ENCODE measurements at regions not wholly inside any gene's neighbourhood (a gene's known extent, or its start where the extent isn't known, plus 50 kb on each side); places are given as distances from the start of the nearest gene placed in this dataset.
"Not testable (repeated sequence)": the region's sequence is repeated elsewhere in the genome, so short reads cannot be mapped to it uniquely, and the experiment has no call there.

DNA sequence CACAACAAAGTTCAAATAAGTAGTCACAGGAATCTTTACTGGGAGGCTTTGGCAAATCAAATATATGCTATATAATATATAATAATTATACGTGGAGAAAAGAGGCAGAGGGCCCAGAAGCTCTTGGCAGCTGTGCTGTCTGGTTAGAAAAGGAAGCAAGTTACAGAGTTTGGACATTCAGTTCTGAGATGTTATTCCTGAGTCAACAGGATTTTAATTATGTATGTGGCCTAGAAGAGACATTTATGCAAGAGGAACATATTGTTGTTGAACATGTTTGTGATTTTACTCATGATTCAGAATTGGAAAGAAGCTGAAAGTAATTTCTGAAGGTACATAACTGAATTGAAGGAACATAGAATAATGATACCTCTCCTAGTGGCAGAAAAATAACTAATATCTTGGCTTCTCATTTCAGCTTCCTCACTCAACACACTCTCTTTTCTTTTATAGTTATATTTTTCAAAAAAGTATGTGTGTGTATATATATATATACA, 79.7 kb upstream of the GPR89A start:
- H3K9ac ChIP-seq (ENCODE audit: insufficient read depth in 1 of 2, low read length in 2 of 2); H3K4me1 ChIP-seq (ENCODE audit: control insufficient read depth in 5 of 5, insufficient read depth in 5 of 5, low read length in 5 of 5); H3K36me3 ChIP-seq (ENCODE audit: control insufficient read depth in 4 of 4, insufficient read depth in 4 of 4, low read length in 4 of 4); H3K9me3 ChIP-seq (ENCODE audit: control insufficient read depth in 4 of 4, insufficient read depth in 3 of 4, low read length in 3 of 4); H3K27ac ChIP-seq (ENCODE audit: low read depth in 1 of 2, low read length in 1 of 2); H3K27me3 ChIP-seq (ENCODE audit: control insufficient read depth in 3 of 3, insufficient read depth in 3 of 3, low read length in 2 of 3); DNase-seq; H3K4me3 ChIP-seq; ATAC-seq (ENCODE audit: insufficient read depth, low FRiP score): not testable (repeated sequence)
- 57 to 77% methylated on average over 1 of the region's 1 CpG for WGBS, 2 donors

DNA sequence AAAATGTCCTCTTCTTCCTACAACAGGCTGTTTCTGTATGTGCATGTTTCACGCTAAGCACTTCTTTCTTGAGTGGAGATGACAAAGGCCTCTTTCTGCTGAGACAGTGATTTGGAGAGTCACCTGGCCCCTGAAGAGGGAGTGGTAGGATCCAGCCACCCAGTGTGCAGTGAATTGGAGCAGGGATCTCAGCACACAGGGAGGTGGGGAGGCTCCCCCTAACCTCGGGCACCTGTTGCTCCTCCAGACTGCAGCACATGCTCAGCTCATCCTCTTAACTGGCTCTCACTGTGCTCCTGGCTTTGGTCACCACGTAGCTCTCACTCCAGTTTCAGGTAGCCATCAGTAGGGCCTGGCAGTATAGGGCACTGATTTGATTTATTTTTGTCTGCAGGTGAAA, 87.6 kb upstream of the GPR89A start:
- not testable (repeated sequence) for H3K9me3 ChIP-seq (ENCODE audit: control insufficient read depth in 4 of 4, insufficient read depth in 3 of 4, low read length in 3 of 4); H3K27me3 ChIP-seq (ENCODE audit: control insufficient read depth in 3 of 3, insufficient read depth in 3 of 3, low read length in 2 of 3); H3K4me3 ChIP-seq; H3K36me3 ChIP-seq (ENCODE audit: control insufficient read depth in 4 of 4, insufficient read depth in 4 of 4, low read length in 4 of 4); H3K4me1 ChIP-seq (ENCODE audit: control insufficient read depth in 5 of 5, insufficient read depth in 5 of 5, low read length in 5 of 5); ATAC-seq (ENCODE audit: insufficient read depth, low FRiP score); H3K9ac ChIP-seq (ENCODE audit: insufficient read depth in 1 of 2, low read length in 2 of 2); DNase-seq; H3K27ac ChIP-seq (ENCODE audit: low read depth in 1 of 2, low read length in 1 of 2)
- WGBS, 2 donors, result 65 to 90% methylated on average over 3 of the region's 3 CpGs

DNA sequence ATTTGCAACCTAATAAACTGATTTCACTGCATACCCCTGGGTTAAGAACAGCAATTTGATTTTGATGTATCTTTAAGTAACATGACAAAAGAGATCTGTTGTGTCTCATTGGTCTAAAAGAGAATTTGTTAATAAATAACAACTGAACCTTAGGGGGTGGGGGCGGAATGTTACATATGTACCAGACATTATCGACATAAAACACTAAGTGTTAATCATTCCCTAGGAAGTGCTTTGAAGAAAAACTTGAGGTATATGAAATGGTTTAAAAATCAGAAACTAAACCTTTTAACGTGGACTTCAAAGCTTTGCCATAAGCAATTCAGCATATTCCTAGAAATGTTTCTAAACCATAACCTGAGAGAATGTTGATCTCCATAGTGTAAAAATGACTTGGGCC, 88.5 kb upstream of the GPR89A start:
- WGBS, 2 donors, result 76 to 83% methylated on average over 3 of the region's 3 CpGs
- H3K9ac ChIP-seq (ENCODE audit: insufficient read depth in 1 of 2, low read length in 2 of 2); H3K27ac ChIP-seq (ENCODE audit: low read depth in 1 of 2, low read length in 1 of 2); H3K4me3 ChIP-seq; H3K36me3 ChIP-seq (ENCODE audit: control insufficient read depth in 4 of 4, insufficient read depth in 4 of 4, low read length in 4 of 4); H3K9me3 ChIP-seq (ENCODE audit: control insufficient read depth in 4 of 4, insufficient read depth in 3 of 4, low read length in 3 of 4); ATAC-seq (ENCODE audit: insufficient read depth, low FRiP score); H3K27me3 ChIP-seq (ENCODE audit: control insufficient read depth in 3 of 3, insufficient read depth in 3 of 3, low read length in 2 of 3); H3K4me1 ChIP-seq (ENCODE audit: control insufficient read depth in 5 of 5, insufficient read depth in 5 of 5, low read length in 5 of 5): not testable (repeated sequence)
- peak in 2 of 3 donors; percentile 11 to 29 for DNase-seq

DNA sequence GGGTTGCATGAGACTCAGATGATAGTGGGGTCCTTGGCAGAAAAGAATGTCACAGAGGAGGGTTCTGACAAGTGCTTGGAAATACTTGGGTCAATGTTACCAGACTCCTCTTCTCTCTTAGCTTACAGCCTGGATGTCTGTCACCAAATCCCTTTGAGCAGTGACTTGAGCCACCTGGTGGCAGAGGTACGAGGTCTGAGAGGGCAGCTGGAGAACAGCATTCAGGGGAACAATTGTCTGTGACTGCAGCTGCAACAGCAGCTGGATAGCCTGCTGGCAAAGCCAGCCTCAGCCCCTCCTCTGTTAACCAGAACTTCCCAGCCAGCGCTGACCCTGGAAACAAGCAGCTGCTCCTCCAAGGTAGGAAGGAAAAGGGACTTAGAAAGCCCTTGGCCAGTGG, 87.6 kb upstream of the NBPF20 start:
- not testable (repeated sequence) for H3K27ac ChIP-seq (ENCODE audit: low read depth in 1 of 2, low read length in 1 of 2); H3K4me1 ChIP-seq (ENCODE audit: control insufficient read depth in 5 of 5, insufficient read depth in 5 of 5, low read length in 5 of 5); H3K27me3 ChIP-seq (ENCODE audit: control insufficient read depth in 3 of 3, insufficient read depth in 3 of 3, low read length in 2 of 3); H3K9me3 ChIP-seq (ENCODE audit: control insufficient read depth in 4 of 4, insufficient read depth in 3 of 4, low read length in 3 of 4); H3K9ac ChIP-seq (ENCODE audit: insufficient read depth in 1 of 2, low read length in 2 of 2); H3K4me3 ChIP-seq; ATAC-seq (ENCODE audit: insufficient read depth, low FRiP score); DNase-seq; H3K36me3 ChIP-seq (ENCODE audit: control insufficient read depth in 4 of 4, insufficient read depth in 4 of 4, low read length in 4 of 4)
- WGBS, 2 donors, result 7 to 13% methylated on average over 1 of the region's 2 CpGs

DNA sequence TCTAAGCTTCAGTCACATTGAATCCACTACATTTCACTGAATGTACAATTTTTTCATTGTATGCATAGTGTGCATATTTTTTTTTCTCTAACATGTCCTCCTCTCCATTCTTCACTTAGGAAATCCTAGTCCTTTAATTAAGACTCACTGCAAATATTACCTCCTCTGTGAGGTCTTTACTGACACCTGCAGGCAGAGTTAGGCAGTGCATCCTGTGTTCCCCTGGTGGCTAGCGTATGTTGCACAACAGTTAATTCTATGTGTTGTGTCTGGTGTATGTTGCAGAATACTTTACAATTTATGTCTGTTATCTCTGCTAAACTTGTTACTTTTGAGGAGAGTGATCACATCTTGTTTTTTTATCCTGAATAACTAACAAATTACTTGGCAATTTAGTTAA, 82.7 kb upstream of the NBPF20 start:
- H3K9ac ChIP-seq (ENCODE audit: insufficient read depth in 1 of 2, low read length in 2 of 2); H3K4me3 ChIP-seq; H3K36me3 ChIP-seq (ENCODE audit: control insufficient read depth in 4 of 4, insufficient read depth in 4 of 4, low read length in 4 of 4); H3K4me1 ChIP-seq (ENCODE audit: control insufficient read depth in 5 of 5, insufficient read depth in 5 of 5, low read length in 5 of 5); DNase-seq; H3K27me3 ChIP-seq (ENCODE audit: control insufficient read depth in 3 of 3, insufficient read depth in 3 of 3, low read length in 2 of 3); H3K27ac ChIP-seq (ENCODE audit: low read depth in 1 of 2, low read length in 1 of 2); H3K9me3 ChIP-seq (ENCODE audit: control insufficient read depth in 4 of 4, insufficient read depth in 3 of 4, low read length in 3 of 4): not testable (repeated sequence)
- peak; percentile 90 for ATAC-seq (ENCODE audit: insufficient read depth, low FRiP score)
- no CpG with 5 or more reads among the region's 1 CpG for WGBS, 2 donors

GRCh38 chr1:145505663-145506647, 80.6 kb upstream of the NBPF20 start:
- H3K27ac ChIP-seq (ENCODE audit: low read depth in 1 of 2, low read length in 1 of 2); H3K9me3 ChIP-seq (ENCODE audit: control insufficient read depth in 4 of 4, insufficient read depth in 3 of 4, low read length in 3 of 4); H3K4me1 ChIP-seq (ENCODE audit: control insufficient read depth in 5 of 5, insufficient read depth in 5 of 5, low read length in 5 of 5); H3K9ac ChIP-seq (ENCODE audit: insufficient read depth in 1 of 2, low read length in 2 of 2); H3K36me3 ChIP-seq (ENCODE audit: control insufficient read depth in 4 of 4, insufficient read depth in 4 of 4, low read length in 4 of 4); H3K4me3 ChIP-seq; H3K27me3 ChIP-seq (ENCODE audit: control insufficient read depth in 3 of 3, insufficient read depth in 3 of 3, low read length in 2 of 3); DNase-seq: not testable (repeated sequence)
- WGBS, 2 donors, result 15 to 72% methylated on average over 3 to 7 of the region's 59 CpGs
- peak; percentile 24 for ATAC-seq (ENCODE audit: insufficient read depth, low FRiP score)

GRCh38 chr1:145504834-145505413, 79.5 kb upstream of the NBPF20 start:
- H3K4me1 ChIP-seq (ENCODE audit: control insufficient read depth in 5 of 5, insufficient read depth in 5 of 5, low read length in 5 of 5); H3K4me3 ChIP-seq; ATAC-seq (ENCODE audit: insufficient read depth, low FRiP score); H3K36me3 ChIP-seq (ENCODE audit: control insufficient read depth in 4 of 4, insufficient read depth in 4 of 4, low read length in 4 of 4); H3K9me3 ChIP-seq (ENCODE audit: control insufficient read depth in 4 of 4, insufficient read depth in 3 of 4, low read length in 3 of 4); H3K9ac ChIP-seq (ENCODE audit: insufficient read depth in 1 of 2, low read length in 2 of 2); DNase-seq; H3K27me3 ChIP-seq (ENCODE audit: control insufficient read depth in 3 of 3, insufficient read depth in 3 of 3, low read length in 2 of 3); H3K27ac ChIP-seq (ENCODE audit: low read depth in 1 of 2, low read length in 1 of 2): not testable (repeated sequence)
- no CpG with 5 or more reads among the region's 17 CpGs for WGBS, 2 donors

- no CpG with 5 or more reads among the region's 2 CpGs for WGBS, 2 donors
- not testable (repeated sequence) for DNase-seq; H3K4me3 ChIP-seq; H3K27me3 ChIP-seq (ENCODE audit: control insufficient read depth in 3 of 3, insufficient read depth in 3 of 3, low read length in 2 of 3); H3K27ac ChIP-seq (ENCODE audit: low read depth in 1 of 2, low read length in 1 of 2); ATAC-seq (ENCODE audit: insufficient read depth, low FRiP score); H3K9ac ChIP-seq (ENCODE audit: insufficient read depth in 1 of 2, low read length in 2 of 2); H3K9me3 ChIP-seq (ENCODE audit: control insufficient read depth in 4 of 4, insufficient read depth in 3 of 4, low read length in 3 of 4); H3K36me3 ChIP-seq (ENCODE audit: control insufficient read depth in 4 of 4, insufficient read depth in 4 of 4, low read length in 4 of 4); H3K4me1 ChIP-seq (ENCODE audit: control insufficient read depth in 5 of 5, insufficient read depth in 5 of 5, low read length in 5 of 5)
These were observed 78.9 kb upstream of the NBPF20 start for GRCh38 chr1:145504310-145504709.
